Panc1 (cell line): ENCODE measurements at regions not wholly inside any gene's neighbourhood (a gene's known extent, or its start where the extent isn't known, plus 50 kb on each side); places are given as distances from the start of the nearest gene placed in this dataset.

Experiments used
- ATAC-seq: fragments of 200-7000 bp; cut with Tn5 transposase; 2 replicates; pipeline ENCODE4 v1.9.1; 2020; ENCODE audit warnings: mild to moderate bottlenecking, moderate library complexity
- BruUV-seq: library from RNA; stranded (reverse); fragments of 400-500 nt; replicated peaks from 2 replicates; lab custom pipeline; 2021; lab: Mats Ljungman, UMichigan
- CTCF ChIA-PET: fragments of 300-600 bp; sonication (Branson Sonifier 250); formaldehyde crosslinking; loops from one replicate; lab custom pipeline; 2022; ENCODE audit warnings: antibody characterized with exemption; lab: Charles Lee
- POLR2A ChIA-PET: fragments of 300-600 bp; sonication (Branson Sonifier 250); formaldehyde crosslinking; loops from one replicate; lab custom pipeline; 2022; ENCODE audit warnings: antibody characterized with exemption; lab: Charles Lee
- DNase-seq: peaks from one replicate; pipeline ENCODE4 v3.0.0-alpha.2; 2010; ENCODE audit warnings: low read depth, low spot score
- H3K27ac ChIP-seq: 2 replicates; pipeline ENCODE4 v1.5.1; 2011; ENCODE audit warnings: mild to moderate bottlenecking, low read length, inconsistent platforms
- H3K27me3 ChIP-seq: fragments of 200-500 bp; sonication (Bioruptor generic); 2 replicates; pipeline ENCODE4 v1.6.0; 2014; ENCODE audit warnings: low read length, inconsistent platforms; ENCODE audit not compliant: control insufficient read depth, insufficient read depth
- H3K36me3 ChIP-seq: fragments of 200-500 bp; sonication (Bioruptor generic); 2 replicates; pipeline ENCODE4 v1.5.1; 2014; ENCODE audit warnings: inconsistent platforms, mild to moderate bottlenecking, low read length, moderate library complexity; ENCODE audit not compliant: control insufficient read depth, insufficient read depth
- H3K4me1 ChIP-seq: 2 replicates; pipeline ENCODE4 v1.5.1; 2011; ENCODE audit warnings: inconsistent platforms, mild to moderate bottlenecking, low read length, moderate library complexity; ENCODE audit not compliant: control insufficient read depth, insufficient read depth
- H3K4me3 ChIP-seq, 2 experiments: 2 replicates each; pipeline ENCODE4 v1.5.1; 2011 to 2012; ENCODE audit warnings: low read depth in 2 of 2, low read length in 2 of 2, mild to moderate bottlenecking in 2 of 2, inconsistent platforms in 1 of 2, moderate library complexity in 1 of 2
- H3K9me3 ChIP-seq: fragments of 200-500 bp; sonication (Bioruptor generic); 2 replicates; pipeline ENCODE4 v1.5.1; 2014; ENCODE audit warnings: low read depth, mild to moderate bottlenecking, inconsistent platforms, low read length, moderate library complexity; ENCODE audit not compliant: control insufficient read depth, insufficient read depth
- POLR2AphosphoS5 ChIP-seq: IDR thresholded peaks from 2 replicates; pipeline ENCODE4 v1.6.1; 2012; ENCODE audit warnings: mild to moderate bottlenecking, low read depth, low read length, moderate library complexity
- REST ChIP-seq, 2 experiments: IDR thresholded peaks; 2 replicates each; pipeline ENCODE4 v1.6.1; 2011 to 2012; ENCODE audit warnings: low read depth in 2 of 2, control low read depth in 1 of 2, low read length in 1 of 2, mild to moderate bottlenecking in 1 of 2, moderate library complexity in 1 of 2; ENCODE audit not compliant: insufficient read depth in 1 of 2
- SIN3A ChIP-seq: IDR thresholded peaks from 2 replicates; pipeline ENCODE4 v1.6.1; 2012; ENCODE audit warnings: low read depth, mild to moderate bottlenecking, low read length, moderate library complexity, borderline replicate concordance; ENCODE audit not compliant: insufficient read depth
- TCF7L2 ChIP-seq: IDR thresholded peaks from 2 replicates; pipeline ENCODE4 v1.6.1; 2011; ENCODE audit warnings: mild to moderate bottlenecking, low read depth, low read length, inconsistent platforms
- in situ Hi-C: cut with HindIII; loops from 2 replicates; pipeline ENCODE4 v1.10.0; 2016; ENCODE audit warnings: low sequenced_read_pairs, low pct_unique_long_range_greater_than_20kb
- intact Hi-C: fragments of 100-400 bp; cut with micrococcal nuclease; formaldehyde crosslinking; loops from one replicate; pipeline ENCODE4 v1.10.0; 2022; ENCODE audit not compliant: unreplicated experiment
- TF ChIP-seq, protein P1 (sequence below): fragments of 450-650 bp; IDR thresholded peaks from 2 replicates; pipeline ENCODE4 v1.5.1; 2017; ENCODE audit warnings: mild to moderate bottlenecking

GRCh38 chr3:5638550-5638949 is 451.0 kb downstream of the EDEM1 start:
- BruUV-seq: no TSS peak
- no peaks in the 10 kb centered on the region for H3K27me3 ChIP-seq
- no peak for DNase-seq
- TF ChIP-seq REST (IDR thresholded peaks at IDR 0.05; ENCODE audit: insufficient read depth in 1 of 2, low read depth in 2 of 2, low read length in 1 of 2) (no peak), TCF7L2 (no peak), POLR2AphosphoS5 (no peak), SIN3A (no peak)
- TF ChIP-seq, protein P1, sequence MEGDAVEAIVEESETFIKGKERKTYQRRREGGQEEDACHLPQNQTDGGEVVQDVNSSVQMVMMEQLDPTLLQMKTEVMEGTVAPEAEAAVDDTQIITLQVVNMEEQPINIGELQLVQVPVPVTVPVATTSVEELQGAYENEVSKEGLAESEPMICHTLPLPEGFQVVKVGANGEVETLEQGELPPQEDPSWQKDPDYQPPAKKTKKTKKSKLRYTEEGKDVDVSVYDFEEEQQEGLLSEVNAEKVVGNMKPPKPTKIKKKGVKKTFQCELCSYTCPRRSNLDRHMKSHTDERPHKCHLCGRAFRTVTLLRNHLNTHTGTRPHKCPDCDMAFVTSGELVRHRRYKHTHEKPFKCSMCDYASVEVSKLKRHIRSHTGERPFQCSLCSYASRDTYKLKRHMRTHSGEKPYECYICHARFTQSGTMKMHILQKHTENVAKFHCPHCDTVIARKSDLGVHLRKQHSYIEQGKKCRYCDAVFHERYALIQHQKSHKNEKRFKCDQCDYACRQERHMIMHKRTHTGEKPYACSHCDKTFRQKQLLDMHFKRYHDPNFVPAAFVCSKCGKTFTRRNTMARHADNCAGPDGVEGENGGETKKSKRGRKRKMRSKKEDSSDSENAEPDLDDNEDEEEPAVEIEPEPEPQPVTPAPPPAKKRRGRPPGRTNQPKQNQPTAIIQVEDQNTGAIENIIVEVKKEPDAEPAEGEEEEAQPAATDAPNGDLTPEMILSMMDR: no peak
- CTCF ChIA-PET: no interaction called here
- no peak for ATAC-seq
- H3K4me3 ChIP-seq: no peak overlapping the region
- no peaks in the 10 kb centered on the region for H3K36me3 ChIP-seq
- no peaks in the 10 kb centered on the region for H3K4me1 ChIP-seq
- POLR2A ChIA-PET: no interaction called here
- no peaks in the 10 kb centered on the region for H3K9me3 ChIP-seq
- in situ Hi-C loops: no loop called here
- H3K27ac ChIP-seq: no peak overlapping the region
- intact Hi-C loops: no loop called here

- Histone ChIP-seq H3K36me3 (no peaks in the 10 kb centered on the region), H3K27me3 (no peaks in the 10 kb centered on the region), H3K4me3 (no peak overlapping the region), H3K9me3 (no peaks in the 10 kb centered on the region), H3K4me1 (no peaks in the 10 kb centered on the region), H3K27ac (no peak overlapping the region)
- no TSS peak for BruUV-seq
- intact Hi-C loops: no loop called here
- TF ChIP-seq SIN3A (no peak), POLR2AphosphoS5 (no peak), REST (IDR thresholded peaks at IDR 0.05; ENCODE audit: insufficient read depth in 1 of 2, low read depth in 2 of 2, low read length in 1 of 2) (no peak), TCF7L2 (no peak)
- TF ChIP-seq, protein P1: no peak
- ChIA-PET CTCF (no interaction called here), POLR2A (no interaction called here)
- DNase-seq (no peak), ATAC-seq (no peak)
- in situ Hi-C loops: no loop called here
Observed at GRCh38 chr3:5644773-5645670, 457.5 kb downstream of the EDEM1 start.
